ENCODE measurements at regions not wholly inside any gene's neighbourhood (a gene's known extent, or its start where the extent isn't known, plus 50 kb on each side); places are given as distances from the start of the nearest gene placed in this dataset.

DNA sequence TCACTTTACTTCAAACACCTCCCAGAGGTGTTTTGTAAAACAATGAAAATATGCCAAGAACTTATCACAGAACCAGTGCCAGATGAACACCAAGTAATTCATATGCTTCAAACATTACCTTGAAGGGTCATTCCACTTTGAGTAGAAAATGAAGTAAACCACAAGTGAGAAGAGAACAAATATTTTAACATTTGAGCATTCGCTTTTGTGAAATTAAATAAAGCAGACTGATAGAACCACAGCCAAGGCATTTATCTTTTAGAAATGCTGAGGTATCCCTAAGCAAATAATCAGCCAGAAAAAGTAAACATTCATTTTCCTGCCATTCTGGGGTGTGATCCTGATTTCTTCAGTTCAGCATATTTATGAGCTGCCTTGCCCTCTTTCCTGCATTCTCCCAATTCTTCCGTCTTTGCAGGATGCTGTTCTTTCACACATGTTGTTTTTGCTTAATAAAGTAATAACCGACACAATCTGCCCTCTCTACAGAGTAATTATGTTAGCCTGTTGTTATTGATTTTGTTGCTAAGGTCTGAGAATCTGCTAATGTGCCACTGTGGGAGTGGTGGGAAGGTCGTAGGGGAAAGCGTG, 235.6 kb upstream of the TGFBR2 start:
- peaks cover 5% of the 10 kb centered on the region; the same call in 1 of the 2 replicates for H3K4me1 ChIP-seq (ENCODE audit: insufficient read depth, low read length)
- no peaks in the 10 kb centered on the region for H3K9me3 ChIP-seq (ENCODE audit: control insufficient read depth, insufficient read depth, low read length)
- no peaks in the 10 kb centered on the region for H3K36me3 ChIP-seq (ENCODE audit: insufficient read depth, low read length)
- no peak overlapping the region for H3K9ac ChIP-seq (ENCODE audit: low read depth, low read length)

GRCh38 chr3:30372837-30373236, 233.6 kb upstream of the TGFBR2 start:
- Histone ChIP-seq H3K4me1 (ENCODE audit: insufficient read depth, low read length) (peaks cover 5% of the 10 kb centered on the region; the same call in 1 of the 2 replicates), H3K36me3 (ENCODE audit: insufficient read depth, low read length) (no peaks in the 10 kb centered on the region), H3K9ac (ENCODE audit: low read depth, low read length) (no peak overlapping the region), H3K9me3 (ENCODE audit: control insufficient read depth, insufficient read depth, low read length) (no peaks in the 10 kb centered on the region)

DNA sequence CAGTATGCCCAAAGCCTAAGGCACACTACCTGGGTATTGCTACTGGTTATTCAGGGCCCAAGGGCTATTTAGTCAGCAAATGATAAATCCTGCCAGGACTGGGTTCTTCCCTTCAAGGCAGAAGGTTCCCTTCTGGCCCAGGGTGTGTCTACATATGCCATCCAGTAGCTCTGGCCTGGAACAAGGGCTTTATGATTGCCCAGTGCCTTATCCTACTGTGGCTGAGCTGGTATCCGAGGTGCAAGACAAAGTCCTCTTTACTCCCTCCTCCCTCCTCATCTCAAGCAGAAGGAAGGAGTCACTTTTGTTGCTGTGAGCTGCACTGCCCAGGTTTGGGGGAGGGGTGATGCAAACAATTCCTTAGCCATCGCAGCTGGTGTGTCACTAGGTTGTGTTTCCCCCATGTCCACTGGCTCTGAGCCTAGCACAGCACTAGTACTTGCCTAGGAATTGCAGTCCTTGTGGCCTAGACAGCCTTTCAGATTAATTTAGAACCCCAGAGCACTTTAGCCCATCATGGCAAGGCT, 221.8 kb upstream of the TGFBR2 start:
- Histone ChIP-seq H3K9me3 (ENCODE audit: control insufficient read depth, insufficient read depth, low read length) (no peaks in the 10 kb centered on the region), H3K9ac (ENCODE audit: low read depth, low read length) (no peak overlapping the region), H3K4me1 (ENCODE audit: insufficient read depth, low read length) (peaks cover 4% of the 10 kb centered on the region; the same call in 1 of the 2 replicates), H3K36me3 (ENCODE audit: insufficient read depth, low read length) (no peaks in the 10 kb centered on the region)

- Histone ChIP-seq H3K9me3 (ENCODE audit: control insufficient read depth, insufficient read depth, low read length) (no peaks in the 10 kb centered on the region), H3K4me1 (ENCODE audit: insufficient read depth, low read length) (no peaks in the 10 kb centered on the region), H3K36me3 (ENCODE audit: insufficient read depth, low read length) (no peaks in the 10 kb centered on the region), H3K9ac (ENCODE audit: low read depth, low read length) (no peak overlapping the region)
Measured at GRCh38 chr3:30393079-30393478, 213.3 kb upstream of the TGFBR2 start.

DNA sequence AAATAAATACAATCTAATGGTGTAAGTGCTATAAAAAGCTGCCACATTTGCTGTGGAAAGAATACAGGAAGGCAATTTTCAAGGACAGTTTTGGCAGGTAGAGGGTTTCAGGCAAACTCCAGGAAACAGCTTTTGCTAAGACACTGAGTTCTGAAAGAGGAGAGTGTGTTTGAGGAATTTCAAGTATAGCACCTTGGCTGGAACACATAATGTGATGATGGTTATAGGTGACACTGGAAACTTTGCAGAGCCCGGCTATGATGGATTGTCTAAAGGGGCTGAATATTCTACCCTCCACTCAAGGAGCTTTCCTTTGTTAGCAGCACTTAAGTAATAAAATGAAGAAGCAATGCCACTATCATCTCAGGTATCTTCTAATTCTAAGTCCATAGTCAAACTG, 209.4 kb upstream of the TGFBR2 start:
- Histone ChIP-seq H3K9ac (ENCODE audit: low read depth, low read length) (no peak overlapping the region), H3K36me3 (ENCODE audit: insufficient read depth, low read length) (no peaks in the 10 kb centered on the region), H3K4me1 (ENCODE audit: insufficient read depth, low read length) (0 out of 2 replicates have a peak, but pooled peaks cover 4% of the 10 kb centered on the region), H3K9me3 (ENCODE audit: control insufficient read depth, insufficient read depth, low read length) (no peaks in the 10 kb centered on the region)

- no peaks in the 10 kb centered on the region for H3K9me3 ChIP-seq (ENCODE audit: control insufficient read depth, insufficient read depth, low read length)
- H3K9ac ChIP-seq (ENCODE audit: low read depth, low read length) = no peak overlapping the region
- no peaks in the 10 kb centered on the region for H3K36me3 ChIP-seq (ENCODE audit: insufficient read depth, low read length)
- 0 out of 2 replicates have a peak, but pooled peaks cover 4% of the 10 kb centered on the region for H3K4me1 ChIP-seq (ENCODE audit: insufficient read depth, low read length)
Measured at GRCh38 chr3:30399394-30400181, 206.8 kb upstream of the TGFBR2 start.

DNA sequence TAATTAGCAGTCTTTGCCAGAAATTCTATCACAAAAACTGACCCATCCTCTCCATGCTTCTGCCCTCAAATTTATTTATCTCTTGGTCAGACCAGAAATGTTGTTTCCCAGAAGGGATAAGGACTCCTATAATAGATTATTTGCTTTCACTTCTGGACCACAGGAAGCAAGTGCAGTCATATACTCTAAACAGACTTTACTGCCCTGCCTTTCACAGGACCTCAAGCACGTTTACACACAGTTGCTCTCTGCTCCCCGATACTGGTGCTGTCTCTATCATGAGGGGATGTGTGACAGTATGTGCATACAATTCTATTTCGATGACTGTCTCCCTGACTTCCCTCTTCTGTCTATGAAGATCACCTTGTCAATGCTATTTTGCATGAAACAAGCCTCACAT, 205.5 kb upstream of the TGFBR2 start:
- 0 out of 2 replicates have a peak, but pooled peaks cover 4% of the 10 kb centered on the region for H3K4me1 ChIP-seq (ENCODE audit: insufficient read depth, low read length)

DNA sequence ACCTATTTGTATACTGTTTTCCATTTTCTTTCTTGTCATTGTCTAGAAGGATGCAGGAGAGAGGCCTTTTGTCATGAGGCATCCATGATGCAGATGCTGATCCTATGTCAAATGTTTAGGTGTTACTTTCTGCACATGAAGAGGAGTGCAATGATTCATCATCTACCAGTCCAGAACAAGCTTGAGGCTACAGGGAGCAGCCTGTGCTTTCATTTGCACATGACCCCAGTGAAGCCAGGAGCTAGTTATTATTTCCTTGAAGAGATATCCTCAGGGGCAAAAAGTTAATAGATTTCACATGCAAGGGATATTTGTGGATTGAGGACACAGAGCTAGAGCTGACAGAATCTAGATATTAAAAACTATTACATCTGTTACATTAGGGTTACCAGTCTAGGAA, 204.4 kb upstream of the TGFBR2 start:
- H3K9me3 ChIP-seq (ENCODE audit: control insufficient read depth, insufficient read depth, low read length) = no peaks in the 10 kb centered on the region
- H3K36me3 ChIP-seq (ENCODE audit: insufficient read depth, low read length) = no peaks in the 10 kb centered on the region
- H3K9ac ChIP-seq (ENCODE audit: low read depth, low read length) = no peak overlapping the region
- 0 out of 2 replicates have a peak, but pooled peaks cover 4% of the 10 kb centered on the region for H3K4me1 ChIP-seq (ENCODE audit: insufficient read depth, low read length)

More for the DNA sequence above, 205.5 kb upstream of the TGFBR2 start:
- H3K36me3 ChIP-seq (ENCODE audit: insufficient read depth, low read length) = no peaks in the 10 kb centered on the region
- no peaks in the 10 kb centered on the region for H3K9me3 ChIP-seq (ENCODE audit: control insufficient read depth, insufficient read depth, low read length)
- no peak overlapping the region for H3K9ac ChIP-seq (ENCODE audit: low read depth, low read length)

DNA sequence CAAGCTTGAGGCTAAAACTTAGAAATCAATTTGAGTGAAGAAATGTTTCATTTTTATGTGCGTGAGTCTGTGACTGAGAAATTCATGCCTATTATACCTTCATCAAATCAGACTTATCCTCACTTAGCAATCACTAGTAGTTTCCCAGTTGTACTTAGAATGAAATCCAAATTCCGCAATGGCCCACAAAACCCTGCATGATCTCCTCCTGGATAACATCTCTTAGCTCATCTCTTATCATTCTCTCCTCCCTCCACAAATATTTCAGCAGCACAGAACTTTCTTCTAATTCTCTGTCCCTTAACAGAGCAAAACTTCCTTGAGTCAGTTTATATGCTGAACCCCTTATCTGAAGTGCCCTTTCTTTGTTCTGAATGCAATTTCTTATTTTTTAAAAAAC, 198.8 kb upstream of the TGFBR2 start:
- H3K9me3 ChIP-seq (ENCODE audit: control insufficient read depth, insufficient read depth, low read length) = peaks cover 3% of the 10 kb centered on the region; the same call in 1 of the 2 replicates
- no peak overlapping the region for H3K9ac ChIP-seq (ENCODE audit: low read depth, low read length)
- H3K4me1 ChIP-seq (ENCODE audit: insufficient read depth, low read length) = no peaks in the 10 kb centered on the region
- no peaks in the 10 kb centered on the region for H3K36me3 ChIP-seq (ENCODE audit: insufficient read depth, low read length)

- H3K4me1 ChIP-seq (ENCODE audit: insufficient read depth, low read length) = no peaks in the 10 kb centered on the region
- H3K36me3 ChIP-seq (ENCODE audit: insufficient read depth, low read length) = no peaks in the 10 kb centered on the region
- H3K9ac ChIP-seq (ENCODE audit: low read depth, low read length) = no peak overlapping the region
- peaks cover 3% of the 10 kb centered on the region; the same call in 1 of the 2 replicates for H3K9me3 ChIP-seq (ENCODE audit: control insufficient read depth, insufficient read depth, low read length)
Measured at GRCh38 chr3:30408105-30408557, 198.3 kb upstream of the TGFBR2 start.

GRCh38 chr3:30418443-30418842, 188.0 kb upstream of the TGFBR2 start:
- H3K36me3 ChIP-seq (ENCODE audit: insufficient read depth, low read length) = no peaks in the 10 kb centered on the region; the same call in 1 of the 2 replicates
- no peaks in the 10 kb centered on the region for H3K4me1 ChIP-seq (ENCODE audit: insufficient read depth, low read length)
- no peak overlapping the region for H3K9ac ChIP-seq (ENCODE audit: low read depth, low read length)
- H3K9me3 ChIP-seq (ENCODE audit: control insufficient read depth, insufficient read depth, low read length) = no peaks in the 10 kb centered on the region

DNA sequence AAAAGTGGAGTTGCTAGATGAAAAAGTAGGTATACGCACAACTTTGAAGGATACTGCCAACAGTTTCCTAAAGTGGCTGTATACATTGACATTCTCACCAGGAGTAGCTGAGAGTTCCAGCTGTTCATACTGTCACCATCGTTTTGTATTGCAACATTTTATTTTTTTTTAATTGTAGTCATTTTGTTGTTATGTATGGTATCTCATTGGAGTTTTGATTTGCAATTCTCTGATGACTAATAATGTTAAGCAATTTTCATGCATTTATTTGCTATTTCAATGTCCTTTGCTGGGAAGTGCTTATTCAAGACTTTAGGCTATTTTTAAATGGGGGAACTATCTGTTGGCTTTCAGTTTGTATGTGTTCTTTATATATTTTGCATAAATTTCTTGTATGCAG, 185.1 kb upstream of the TGFBR2 start:
- Histone ChIP-seq H3K9ac (ENCODE audit: low read depth, low read length) (no peak overlapping the region), H3K9me3 (ENCODE audit: control insufficient read depth, insufficient read depth, low read length) (no peaks in the 10 kb centered on the region), H3K4me1 (ENCODE audit: insufficient read depth, low read length) (no peaks in the 10 kb centered on the region), H3K36me3 (ENCODE audit: insufficient read depth, low read length) (no peaks in the 10 kb centered on the region)

DNA sequence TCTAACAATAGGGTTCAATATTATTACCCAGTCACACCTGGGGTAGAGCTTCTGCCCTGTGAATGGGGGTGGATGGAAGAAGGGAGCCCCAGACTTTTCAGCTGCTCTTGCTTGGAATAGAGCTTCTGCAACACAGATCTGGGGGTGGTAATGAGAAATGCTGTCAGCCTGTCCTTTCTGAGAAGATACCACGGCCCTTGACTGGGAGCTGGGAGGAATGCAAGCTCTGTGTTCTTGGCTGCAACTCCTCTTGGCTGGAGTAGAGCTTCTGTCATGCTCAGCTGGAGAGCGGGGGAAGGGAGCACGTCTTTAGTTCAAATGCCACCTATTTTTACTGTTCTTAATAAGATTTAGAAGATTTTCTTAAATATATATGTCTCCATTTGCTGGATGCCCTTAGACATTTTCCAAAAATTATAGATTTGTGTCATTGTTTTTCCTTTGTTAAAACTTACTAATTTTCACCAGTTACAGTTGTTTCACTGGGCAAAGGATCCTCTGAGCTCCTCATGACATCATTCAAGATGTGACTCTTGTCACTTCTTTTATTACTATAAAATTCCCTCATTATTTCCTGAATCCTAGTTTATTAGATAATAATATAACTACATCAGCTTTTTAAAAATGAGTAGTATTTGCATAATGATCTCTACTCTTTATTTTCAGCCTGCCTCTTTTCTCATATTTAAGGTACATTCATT, 180.0 kb upstream of the TGFBR2 start:
- Histone ChIP-seq H3K9me3 (ENCODE audit: control insufficient read depth, insufficient read depth, low read length) (no peaks in the 10 kb centered on the region), H3K9ac (ENCODE audit: low read depth, low read length) (no peak overlapping the region), H3K4me1 (ENCODE audit: insufficient read depth, low read length) (no peaks in the 10 kb centered on the region), H3K36me3 (ENCODE audit: insufficient read depth, low read length) (no peaks in the 10 kb centered on the region)

DNA sequence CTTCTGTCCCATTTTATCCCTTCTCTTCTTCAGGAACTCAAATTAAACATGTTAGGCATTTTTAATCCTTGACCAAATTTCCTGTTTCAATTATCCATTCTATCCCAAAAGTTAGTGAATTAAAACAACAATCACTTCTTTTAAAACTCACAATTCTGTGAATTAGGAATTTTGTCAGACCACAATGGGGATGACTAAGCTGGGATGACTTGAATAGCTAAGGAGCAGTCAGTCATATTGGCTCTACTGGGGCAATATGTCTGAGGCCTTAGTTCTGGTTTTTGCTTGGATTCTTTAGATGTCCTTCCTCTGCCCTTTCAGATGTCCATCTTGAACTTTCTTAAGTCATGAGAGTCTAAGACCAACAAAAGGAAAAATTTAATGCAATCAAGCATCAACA, 178.2 kb upstream of the TGFBR2 start:
- no peak overlapping the region for H3K9ac ChIP-seq (ENCODE audit: low read depth, low read length)
- H3K36me3 ChIP-seq (ENCODE audit: insufficient read depth, low read length) = no peaks in the 10 kb centered on the region
- no peaks in the 10 kb centered on the region for H3K9me3 ChIP-seq (ENCODE audit: control insufficient read depth, insufficient read depth, low read length)
- H3K4me1 ChIP-seq (ENCODE audit: insufficient read depth, low read length) = no peaks in the 10 kb centered on the region

All from ES-I3 (cell line).